DOHH2 (cell line): ENCODE measurements at regions not wholly inside any gene's neighbourhood (a gene's known extent, or its start where the extent isn't known, plus 50 kb on each side); places are given as distances from the start of the nearest gene placed in this dataset.

Experiments
- H3F3A ChIP-seq: fragments of 200-600 bp; sonication (generic), shearing (Covaris generic); 2 replicates; pipeline ENCODE4 v1.6.0; 2016; ENCODE audit warnings: antibody characterized with exemption, mild to moderate bottlenecking; ENCODE audit not compliant: control insufficient read depth, insufficient read depth
- H3K27ac ChIP-seq: fragments of 200-600 bp; sonication (generic); 2 replicates; pipeline ENCODE4 v1.5.1; 2014; ENCODE audit warnings: low read depth, mild to moderate bottlenecking, low read length, moderate library complexity
- H3K27me3 ChIP-seq: fragments of 200-600 bp; sonication (generic); 2 replicates; pipeline ENCODE4 v1.6.1; 2014; ENCODE audit warnings: mild to moderate bottlenecking, low read length, mixed read lengths; ENCODE audit not compliant: control insufficient read depth
- H3K36me3 ChIP-seq: fragments of 200-600 bp; sonication (generic); 2 replicates; pipeline ENCODE4 v1.6.1; 2014; ENCODE audit warnings: mild to moderate bottlenecking, low read length, moderate library complexity, mixed read lengths; ENCODE audit not compliant: control insufficient read depth
- H3K4me1 ChIP-seq: fragments of 200-600 bp; sonication (generic); 2 replicates; pipeline ENCODE4 v1.6.1; 2014; ENCODE audit warnings: mild to moderate bottlenecking, low read length, mixed read lengths; ENCODE audit not compliant: control insufficient read depth
- H3K4me2 ChIP-seq: fragments of 200-600 bp; sonication (generic); 2 replicates; pipeline ENCODE4 v1.6.0; 2014; ENCODE audit warnings: mild to moderate bottlenecking, low read length, moderate library complexity
- H3K4me3 ChIP-seq: fragments of 200-600 bp; sonication (generic); 2 replicates; pipeline ENCODE4 v1.5.1; 2014; ENCODE audit warnings: mild to moderate bottlenecking, low read length, mixed read lengths
- H3K79me2 ChIP-seq: fragments of 200-600 bp; sonication (generic); 2 replicates; pipeline ENCODE4 v1.6.1; 2014; ENCODE audit warnings: mild to moderate bottlenecking, low read length, mixed read lengths; ENCODE audit not compliant: control insufficient read depth
- H3K9me2 ChIP-seq: fragments of 200-600 bp; sonication (generic); replicated peaks from 2 replicates; pipeline ENCODE4 v1.6.1; 2014; ENCODE audit warnings: mild to moderate bottlenecking, low read length, mixed read lengths; ENCODE audit not compliant: control insufficient read depth
- H3K9me3 ChIP-seq: fragments of 200-600 bp; sonication (generic); 2 replicates; pipeline ENCODE4 v1.6.1; 2014; ENCODE audit warnings: antibody characterized with exemption, low read length, mixed read lengths; ENCODE audit not compliant: control insufficient read depth, insufficient read depth
- H4K20me1 ChIP-seq: fragments of 200-600 bp; sonication (generic); 2 replicates; pipeline ENCODE4 v1.6.0; 2014; ENCODE audit warnings: low read depth, mild to moderate bottlenecking, antibody characterized with exemption, low read length, moderate library complexity; ENCODE audit not compliant: control insufficient read depth, insufficient read depth
- EZH2phosphoT487 ChIP-seq: fragments of 200-600 bp; sonication (generic); IDR thresholded peaks from 2 replicates; pipeline ENCODE4 v1.6.1; 2017; ENCODE audit warnings: borderline replicate concordance, mild to moderate bottlenecking, antibody characterized with exemption, low read length, moderate library complexity, mixed read lengths
- TF ChIP-seq, protein P1 (sequence below): fragments of 200-600 bp; sonication (generic); IDR thresholded peaks from one replicate; pipeline ENCODE4 v1.5.1; 2014; ENCODE audit warnings: antibody characterized with exemption, mild to moderate bottlenecking, low read depth, low read length; ENCODE audit not compliant: poor library complexity, severe bottlenecking

DNA sequence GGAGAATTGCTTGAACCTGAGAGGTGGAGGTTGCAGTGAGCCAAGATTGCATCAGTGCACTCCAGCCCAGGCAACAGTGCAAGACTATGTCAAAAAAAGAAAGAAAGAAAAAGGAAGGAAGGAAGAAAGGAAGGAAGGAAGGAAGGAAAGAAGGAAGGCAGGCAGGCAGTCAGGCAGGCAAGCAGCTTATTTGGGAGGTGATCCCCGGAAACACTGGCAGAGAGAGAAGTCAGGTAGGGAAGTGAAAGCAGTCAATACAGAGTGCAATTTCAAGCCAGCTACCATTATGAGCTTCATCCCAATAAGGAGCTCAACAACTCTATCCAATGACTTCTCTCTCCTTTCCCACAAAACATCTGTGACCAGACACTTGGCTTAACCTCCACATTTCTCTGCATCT lies 83.0 kb upstream of the TBC1D3K start:
- no peaks in the 10 kb centered on the region for H3K36me3 ChIP-seq
- no peaks in the 10 kb centered on the region for H3K9me2 ChIP-seq
- no peak for TF ChIP-seq EZH2phosphoT487
- H3K4me3 ChIP-seq, result no peak overlapping the region
- no peaks in the 10 kb centered on the region for H3K9me3 ChIP-seq
- peaks cover 39% of the 10 kb centered on the region for H3K4me1 ChIP-seq
- no peak overlapping the region for H3K4me2 ChIP-seq
- no peaks in the 10 kb centered on the region for H4K20me1 ChIP-seq
- H3K79me2 ChIP-seq, result no peaks in the 10 kb centered on the region
- peaks cover 10% of the 10 kb centered on the region for H3F3A ChIP-seq
- peaks cover 15% of the 10 kb centered on the region; the same call in 1 of the 2 replicates for H3K27me3 ChIP-seq
- no peak overlapping the region for H3K27ac ChIP-seq

GRCh38 chr17:37840576-37840975 lies 83.6 kb upstream of the TBC1D3K start:
- H3K27ac ChIP-seq, result no peak overlapping the region
- TF ChIP-seq, protein P1, sequence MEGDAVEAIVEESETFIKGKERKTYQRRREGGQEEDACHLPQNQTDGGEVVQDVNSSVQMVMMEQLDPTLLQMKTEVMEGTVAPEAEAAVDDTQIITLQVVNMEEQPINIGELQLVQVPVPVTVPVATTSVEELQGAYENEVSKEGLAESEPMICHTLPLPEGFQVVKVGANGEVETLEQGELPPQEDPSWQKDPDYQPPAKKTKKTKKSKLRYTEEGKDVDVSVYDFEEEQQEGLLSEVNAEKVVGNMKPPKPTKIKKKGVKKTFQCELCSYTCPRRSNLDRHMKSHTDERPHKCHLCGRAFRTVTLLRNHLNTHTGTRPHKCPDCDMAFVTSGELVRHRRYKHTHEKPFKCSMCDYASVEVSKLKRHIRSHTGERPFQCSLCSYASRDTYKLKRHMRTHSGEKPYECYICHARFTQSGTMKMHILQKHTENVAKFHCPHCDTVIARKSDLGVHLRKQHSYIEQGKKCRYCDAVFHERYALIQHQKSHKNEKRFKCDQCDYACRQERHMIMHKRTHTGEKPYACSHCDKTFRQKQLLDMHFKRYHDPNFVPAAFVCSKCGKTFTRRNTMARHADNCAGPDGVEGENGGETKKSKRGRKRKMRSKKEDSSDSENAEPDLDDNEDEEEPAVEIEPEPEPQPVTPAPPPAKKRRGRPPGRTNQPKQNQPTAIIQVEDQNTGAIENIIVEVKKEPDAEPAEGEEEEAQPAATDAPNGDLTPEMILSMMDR, result no peak
- no peak for TF ChIP-seq EZH2phosphoT487
- peaks cover 17% of the 10 kb centered on the region; the same call in 1 of the 2 replicates for H3K27me3 ChIP-seq
- no peaks in the 10 kb centered on the region for H3K79me2 ChIP-seq
- H3K36me3 ChIP-seq, result no peaks in the 10 kb centered on the region
- H3K4me3 ChIP-seq, result no peak overlapping the region
- peaks cover 39% of the 10 kb centered on the region for H3K4me1 ChIP-seq
- no peaks in the 10 kb centered on the region for H4K20me1 ChIP-seq
- no peak overlapping the region for H3K4me2 ChIP-seq
- peaks cover 10% of the 10 kb centered on the region for H3F3A ChIP-seq
- no peaks in the 10 kb centered on the region for H3K9me3 ChIP-seq
- H3K9me2 ChIP-seq, result no peaks in the 10 kb centered on the region

GRCh38 chr17:37839196-37839978 lies 84.8 kb upstream of the TBC1D3K start:
- H3K27ac ChIP-seq, result no peak overlapping the region
- H3K79me2 ChIP-seq, result no peaks in the 10 kb centered on the region
- no peaks in the 10 kb centered on the region for H3K9me2 ChIP-seq
- no peak overlapping the region for H3K4me2 ChIP-seq
- no peaks in the 10 kb centered on the region for H4K20me1 ChIP-seq
- H3F3A ChIP-seq, result peaks cover 10% of the 10 kb centered on the region
- no peaks in the 10 kb centered on the region for H3K36me3 ChIP-seq
- H3K9me3 ChIP-seq, result no peaks in the 10 kb centered on the region
- no peak overlapping the region for H3K4me3 ChIP-seq
- H3K4me1 ChIP-seq, result peaks cover 32% of the 10 kb centered on the region
- TF ChIP-seq, protein P1, result no peak
- TF ChIP-seq EZH2phosphoT487, result no peak
- H3K27me3 ChIP-seq, result peaks cover 17% of the 10 kb centered on the region; the same call in 1 of the 2 replicates

DNA sequence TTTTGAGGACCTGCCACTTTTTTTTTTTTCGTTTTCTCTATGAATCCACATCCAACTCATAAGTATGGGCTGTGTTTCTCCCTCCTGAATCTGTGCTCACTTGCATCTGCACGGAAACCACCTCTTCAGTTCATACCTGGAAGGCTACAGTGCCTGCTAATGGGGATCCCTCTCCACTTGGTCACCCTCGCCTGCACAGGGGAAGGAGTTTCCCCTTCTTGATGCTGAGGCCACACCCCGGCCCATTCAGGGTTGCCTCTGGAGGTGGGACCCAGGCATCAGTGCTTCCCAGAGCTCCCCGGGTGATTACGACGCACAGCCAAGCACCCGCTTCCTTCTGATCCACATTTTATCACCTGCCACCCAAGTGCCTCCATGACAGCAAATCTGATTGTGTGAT lies 85.9 kb upstream of the TBC1D3K start:
- H3K27me3 ChIP-seq, result peaks cover 17% of the 10 kb centered on the region; the same call in 1 of the 2 replicates
- H3K36me3 ChIP-seq, result no peaks in the 10 kb centered on the region
- no peaks in the 10 kb centered on the region for H3K9me3 ChIP-seq
- no peak for TF ChIP-seq EZH2phosphoT487
- TF ChIP-seq, protein P1, result no peak
- H3K4me1 ChIP-seq, result peaks cover 22% of the 10 kb centered on the region
- no peak overlapping the region for H3K4me3 ChIP-seq
- H3K4me2 ChIP-seq, result no peak overlapping the region
- peaks cover 10% of the 10 kb centered on the region for H3F3A ChIP-seq
- H3K27ac ChIP-seq, result no peak overlapping the region
- H4K20me1 ChIP-seq, result no peaks in the 10 kb centered on the region
- no peaks in the 10 kb centered on the region for H3K79me2 ChIP-seq
- H3K9me2 ChIP-seq, result no peaks in the 10 kb centered on the region
